H9 (cell line): ENCODE measurements at regions not wholly inside any gene's neighbourhood (a gene's known extent, or its start where the extent isn't known, plus 50 kb on each side); places are given as distances from the start of the nearest gene placed in this dataset.
A peak's percentile ranks its signal among the peaks of the same experiment; 100 is the strongest.

Experiments
- DNase-seq: peaks from one replicate; pipeline ENCODE4 v3.0.0-alpha.2; 2017
- H2AFZ ChIP-seq: one replicate; pipeline ENCODE4 v1.6.1; 2013; ENCODE audit warnings: mild to moderate bottlenecking, low read length, control low read depth, moderate library complexity
- H2AK5ac ChIP-seq: 2 replicates; pipeline ENCODE4 v1.6.1; 2013; ENCODE audit warnings: low read length, control low read depth, mixed read lengths; ENCODE audit not compliant: insufficient read length
- H2BK120ac ChIP-seq: one replicate; pipeline ENCODE4 v1.6.1; 2013; ENCODE audit warnings: low read depth, mild to moderate bottlenecking, low read length, control low read depth, inconsistent platforms; ENCODE audit not compliant: poor library complexity, severe bottlenecking
- H2BK12ac ChIP-seq: 2 replicates; pipeline ENCODE4 v1.6.1; 2013; ENCODE audit warnings: low read length, control low read depth, mixed read lengths, low read depth; ENCODE audit not compliant: insufficient read length
- H2BK15ac ChIP-seq: 2 replicates; pipeline ENCODE4 v1.6.1; 2013; ENCODE audit warnings: low read depth, low read length, control low read depth
- H2BK20ac ChIP-seq: one replicate; pipeline ENCODE4 v1.6.1; 2013; ENCODE audit warnings: low read depth, mild to moderate bottlenecking, low read length, control low read depth, inconsistent platforms; ENCODE audit not compliant: poor library complexity, severe bottlenecking
- H2BK5ac ChIP-seq: 2 replicates; pipeline ENCODE4 v1.6.1; 2013; ENCODE audit warnings: low read length, control low read depth, mixed read lengths; ENCODE audit not compliant: insufficient read length
- H3K14ac ChIP-seq: 2 replicates; pipeline ENCODE4 v1.6.1; 2013; ENCODE audit warnings: low read length, control low read depth; ENCODE audit not compliant: insufficient read depth
- H3K18ac ChIP-seq: 2 replicates; pipeline ENCODE4 v1.6.1; 2013; ENCODE audit warnings: low read depth, mild to moderate bottlenecking, mixed read lengths, low read length, control low read depth; ENCODE audit not compliant: insufficient read length
- H3K23ac ChIP-seq: 2 replicates; pipeline ENCODE4 v1.6.1; 2013; ENCODE audit warnings: low read length, control low read depth, mixed read lengths, low read depth; ENCODE audit not compliant: insufficient read length
- H3K23me2 ChIP-seq: 2 replicates; pipeline ENCODE4 v1.6.1; 2013; ENCODE audit warnings: low read depth, mild to moderate bottlenecking, mixed read lengths, low read length, control low read depth; ENCODE audit not compliant: insufficient read length, poor library complexity, severe bottlenecking
- H3K27ac ChIP-seq: 2 replicates; pipeline ENCODE4 v1.5.1; 2013; ENCODE audit warnings: low read length, control low read depth, mixed read lengths, low read depth; ENCODE audit not compliant: insufficient read length
- H3K27me3 ChIP-seq: 2 replicates; pipeline ENCODE4 v1.6.1; 2013; ENCODE audit warnings: low read length, control low read depth, inconsistent platforms; ENCODE audit not compliant: insufficient read depth
- H3K4ac ChIP-seq: 2 replicates; pipeline ENCODE4 v1.6.1; 2013; ENCODE audit warnings: low read depth, mild to moderate bottlenecking, control low read depth, inconsistent platforms, low read length, moderate library complexity
- H3K4me1 ChIP-seq: 2 replicates; pipeline ENCODE4 v1.6.1; 2013; ENCODE audit warnings: low read length, control low read depth, inconsistent platforms; ENCODE audit not compliant: insufficient read depth
- H3K4me2 ChIP-seq: 2 replicates; pipeline ENCODE4 v1.6.1; 2013; ENCODE audit warnings: low read length, control low read depth, mixed read lengths; ENCODE audit not compliant: insufficient read length, insufficient read depth
- H3K56ac ChIP-seq: 2 replicates; pipeline ENCODE4 v1.6.1; 2013; ENCODE audit warnings: low read depth, mild to moderate bottlenecking, mixed read lengths, low read length, control low read depth; ENCODE audit not compliant: insufficient read length
- H3K79me1 ChIP-seq: 2 replicates; pipeline ENCODE4 v1.6.1; 2013; ENCODE audit warnings: low read depth, mild to moderate bottlenecking, moderate library complexity, low read length, control low read depth, inconsistent platforms; ENCODE audit not compliant: insufficient read depth, poor library complexity, severe bottlenecking
- H3K79me2 ChIP-seq: 2 replicates; pipeline ENCODE4 v1.6.1; 2013; ENCODE audit warnings: low read length, control low read depth, inconsistent platforms; ENCODE audit not compliant: insufficient read depth
- H3K9ac ChIP-seq: 2 replicates; pipeline ENCODE4 v1.6.1; 2013; ENCODE audit warnings: low read length, control low read depth, mixed read lengths; ENCODE audit not compliant: insufficient read length; ENCODE audit errors: extremely low read depth
- H3K9me3 ChIP-seq: one replicate; pipeline ENCODE4 v1.6.1; 2013; ENCODE audit warnings: low read depth, low read length, inconsistent platforms; ENCODE audit not compliant: control insufficient read depth
- H3T11ph ChIP-seq: one replicate; pipeline ENCODE4 v1.6.1; 2013; ENCODE audit warnings: mild to moderate bottlenecking, low read length, control low read depth, inconsistent platforms
- H4K20me1 ChIP-seq: one replicate; pipeline ENCODE4 v1.6.1; 2013; ENCODE audit not compliant: control insufficient read depth, insufficient read length, insufficient read depth
- H4K5ac ChIP-seq: 2 replicates; pipeline ENCODE4 v1.6.1; 2013; ENCODE audit warnings: low read depth, mild to moderate bottlenecking, mixed read lengths, low read length, control low read depth; ENCODE audit not compliant: insufficient read length
- H4K8ac ChIP-seq: replicated peaks from 2 replicates; pipeline ENCODE4 v1.6.1; 2013; ENCODE audit warnings: low read length, control low read depth, mixed read lengths, low read depth; ENCODE audit not compliant: insufficient read length
- H4K91ac ChIP-seq: 2 replicates; pipeline ENCODE4 v1.6.1; 2013; ENCODE audit warnings: low read depth, mild to moderate bottlenecking, moderate library complexity, mixed read lengths, low read length, control low read depth; ENCODE audit not compliant: insufficient read length
- H3K27ac Mint-ChIP-seq, 3 experiments: 2 replicates in 2 of 3; 3 replicates in 1 of 3; pipeline ENCODE4 v1.8.0; 2020 to 2021; ENCODE audit warnings: mixed read lengths in 3 of 3, mild to moderate bottlenecking in 1 of 3, moderate library complexity in 1 of 3
- H3K27me3 Mint-ChIP-seq: 2 replicates; pipeline ENCODE4 v1.8.0; 2021; ENCODE audit warnings: low read depth, mild to moderate bottlenecking, moderate library complexity, mixed read lengths
- H3K36me3 Mint-ChIP-seq, 3 experiments: 2 replicates in 2 of 3; 3 replicates in 1 of 3; pipeline ENCODE4 v1.8.0; 2020 to 2021; ENCODE audit warnings: low read depth in 3 of 3, mixed read lengths in 3 of 3; ENCODE audit not compliant: insufficient read depth in 1 of 3
- H3K4me1 Mint-ChIP-seq, 2 experiments: 2 replicates each; pipeline ENCODE4 v1.8.0; 2020; ENCODE audit warnings: mixed read lengths in 2 of 2
- H3K4me3 Mint-ChIP-seq, 2 experiments: 2 replicates in 1 of 2; 3 replicates in 1 of 2; pipeline ENCODE4 v1.8.0; 2020 to 2021; ENCODE audit warnings: mild to moderate bottlenecking in 2 of 2, mixed read lengths in 2 of 2, moderate library complexity in 1 of 2
- H3K9me3 Mint-ChIP-seq, 2 experiments: 2 replicates in 1 of 2; 3 replicates in 1 of 2; pipeline ENCODE4 v1.8.0; 2020; ENCODE audit warnings: mild to moderate bottlenecking in 2 of 2, mixed read lengths in 2 of 2, moderate library complexity in 1 of 2
- CTCF ChIP-seq: fragments of 200-600 bp; sonication (generic); conservative IDR thresholded peaks from 3 replicates; pipeline ENCODE4 v1.8.0; 2021; ENCODE audit warnings: antibody characterized with exemption, mild to moderate bottlenecking
- WGBS: extraction: QIAGEN DNeasy Blood & Tissue Kit; methylation state at CpG from one replicate; pipeline ENCODE4 v1.1.7; 2013; ENCODE audit warnings: missing lambda C conversion rate, low lambda C conversion rate, mixed read lengths; ENCODE audit not compliant: insufficient read length; ENCODE audit errors: extremely low coverage; 5-methylcytosine and 5-hydroxymethylcytosine counted together

- Mint-ChIP-seq H3K27ac (peak overlapping the region in 1 of 3 experiments; percentile 13; a peak in 1 of 7 replicates), H3K27me3 (no peaks in the 10 kb centered on the region; the same call in 1 of the 2 replicates), H3K9me3 (peaks cover 2 to 3% of the 10 kb centered on the region in 2 experiments; a peak in 2 of 5 replicates), H3K36me3 (peaks cover 0 to 6% (median 3%) of the 10 kb centered on the region in 3 experiments; a peak in 3 of 7 replicates), H3K4me3 (no peak overlapping the region), H3K4me1 (peaks cover 2 to 3% of the 10 kb centered on the region in 2 experiments; a peak in 1 of 4 replicates)
- H3K4ac ChIP-seq, result no peak overlapping the region
- no peak overlapping the region for H4K91ac ChIP-seq
- no peak overlapping the region for H4K5ac ChIP-seq
- no peak overlapping the region for H2BK20ac ChIP-seq
- H3K27ac ChIP-seq, result no peak overlapping the region
- no peak overlapping the region for H2BK120ac ChIP-seq
- no peaks in the 10 kb centered on the region for H3K79me2 ChIP-seq
- no peak overlapping the region for H3K14ac ChIP-seq
- H3K18ac ChIP-seq, result no peak overlapping the region
- H2BK12ac ChIP-seq, result no peak overlapping the region
- H3K23ac ChIP-seq, result no peak overlapping the region
- no peaks in the 10 kb centered on the region for H3K27me3 ChIP-seq
- no peaks in the 10 kb centered on the region for H3K23me2 ChIP-seq
- no peaks in the 10 kb centered on the region for H3K79me1 ChIP-seq
- H2AFZ ChIP-seq, result no peak overlapping the region
- no peaks in the 10 kb centered on the region for H4K20me1 ChIP-seq
- no peak for DNase-seq
- TF ChIP-seq CTCF, result no peak
- WGBS, result no CpG with 5 or more reads among the region's 6 CpGs
- no peak overlapping the region for H4K8ac ChIP-seq
- no peak overlapping the region for H2BK5ac ChIP-seq
- no peak overlapping the region for H2AK5ac ChIP-seq
- H3T11ph ChIP-seq, result no peak overlapping the region
- no peak overlapping the region for H3K4me2 ChIP-seq
- H2BK15ac ChIP-seq, result no peak overlapping the region
- H3K56ac ChIP-seq, result no peak overlapping the region
- H3K4me1 ChIP-seq, result no peaks in the 10 kb centered on the region
- no peaks in the 10 kb centered on the region for H3K9me3 ChIP-seq
- no peak overlapping the region for H3K9ac ChIP-seq
Measured at GRCh38 chr4:82099928-82100579, 273.7 kb downstream of the HNRNPD start.
